Caco-2 (cell line): ENCODE measurements at regions not wholly inside any gene's neighbourhood (a gene's known extent, or its start where the extent isn't known, plus 50 kb on each side); places are given as distances from the start of the nearest gene placed in this dataset.

Experiments used
- BruUV-seq: library from RNA; stranded (reverse); fragments of 400-500 nt; replicated peaks from 2 replicates; lab custom pipeline; 2021; lab: Mats Ljungman, UMichigan
- CTCF ChIA-PET: fragments of 300-600 bp; sonication (Branson Sonifier 250); formaldehyde crosslinking; loops from one replicate; lab custom pipeline; 2022; ENCODE audit warnings: antibody characterized with exemption; lab: Charles Lee
- POLR2A ChIA-PET: fragments of 300-600 bp; sonication (Branson Sonifier 250); formaldehyde crosslinking; loops from one replicate; lab custom pipeline; 2022; ENCODE audit warnings: antibody characterized with exemption; lab: Charles Lee
- DNase-seq, 2 experiments: peaks; one replicate each; pipeline versions ENCODE4 v3.0.0 to v3.0.0-alpha.2; 2020 to 2022
- H3K27me3 ChIP-seq: replicated peaks from 2 replicates; pipeline ENCODE4 v1.6.0; 2011; ENCODE audit warnings: low read length; ENCODE audit not compliant: control insufficient read depth, insufficient read depth
- H3K36me3 ChIP-seq: 2 replicates; pipeline ENCODE4 v1.5.1; 2011; ENCODE audit warnings: low read length; ENCODE audit not compliant: control insufficient read depth, insufficient read depth
- H3K4me1 ChIP-seq: fragments of 250-450 bp; sonication (Bioruptor Pico); 2 replicates; pipeline ENCODE4 v1.5.1; 2020; ENCODE audit warnings: mild to moderate bottlenecking
- H3K4me3 ChIP-seq: 2 replicates; pipeline ENCODE4 v1.5.1; 2011; ENCODE audit warnings: low read depth, mild to moderate bottlenecking, control low read depth, low read length
- H3K9me3 ChIP-seq: fragments of 250-450 bp; sonication (Bioruptor Pico); 2 replicates; pipeline ENCODE4 v1.5.1; 2020; ENCODE audit warnings: mild to moderate bottlenecking, moderate library complexity
- H3K27ac Mint-ChIP-seq: one replicate; pipeline ENCODE4 v1.8.0; 2022; ENCODE audit warnings: mixed read lengths; ENCODE audit not compliant: unreplicated experiment
- H3K27me3 Mint-ChIP-seq: one replicate; pipeline ENCODE4 v1.8.0; 2022; ENCODE audit warnings: mixed read lengths; ENCODE audit not compliant: insufficient read depth, unreplicated experiment
- H3K36me3 Mint-ChIP-seq: one replicate; pipeline ENCODE4 v1.8.0; 2022; ENCODE audit warnings: mild to moderate bottlenecking, mixed read lengths; ENCODE audit not compliant: insufficient read depth, unreplicated experiment
- H3K4me1 Mint-ChIP-seq: one replicate; pipeline ENCODE4 v1.8.0; 2022; ENCODE audit warnings: low read depth, mixed read lengths; ENCODE audit not compliant: unreplicated experiment
- H3K4me3 Mint-ChIP-seq: one replicate; pipeline ENCODE4 v1.8.0; 2022; ENCODE audit warnings: mild to moderate bottlenecking, moderate library complexity, mixed read lengths; ENCODE audit not compliant: unreplicated experiment
- H3K9me3 Mint-ChIP-seq: one replicate; pipeline ENCODE4 v1.8.0; 2022; ENCODE audit warnings: mixed read lengths; ENCODE audit not compliant: unreplicated experiment
- CTCF ChIP-seq, 2 experiments: fragments of 200-600 bp in 1 of 2; IDR thresholded peaks; 1 replicate in 1 of 2; 2 replicates in 1 of 2; pipeline versions ENCODE4 v1.5.1 to v1.8.0; 2011 to 2022; ENCODE audit warnings: antibody characterized with exemption in 1 of 2, control low read depth in 1 of 2, inconsistent platforms in 1 of 2, low read depth in 1 of 2, low read length in 1 of 2, mild to moderate bottlenecking in 1 of 2, moderate library complexity in 1 of 2; ENCODE audit not compliant: insufficient read depth in 1 of 2, severe bottlenecking in 1 of 2, unreplicated experiment in 1 of 2
- intact Hi-C: fragments of 100-400 bp; cut with micrococcal nuclease; formaldehyde crosslinking; loops from one replicate; pipeline ENCODE4 v1.10.0; 2022; ENCODE audit not compliant: unreplicated experiment

- H3K27ac Mint-ChIP-seq, result no peak overlapping the region
- H3K9me3 Mint-ChIP-seq, result no peaks in the 10 kb centered on the region
Measured at GRCh38 chr13:76711550-76712182, 174.5 kb downstream of the KCTD12 start.

GRCh38 chr13:76709851-76710250, 176.4 kb downstream of the KCTD12 start:
- Mint-ChIP-seq H3K36me3 (no peaks in the 10 kb centered on the region), H3K27me3 (peaks cover 8% of the 10 kb centered on the region), H3K4me1 (no peaks in the 10 kb centered on the region), H3K9me3 (no peaks in the 10 kb centered on the region), H3K4me3 (no peak overlapping the region), H3K27ac (no peak overlapping the region)
- intact Hi-C loops, result no loop called here
- Histone ChIP-seq H3K4me1 (no peaks in the 10 kb centered on the region), H3K27me3 (no peaks in the 10 kb centered on the region), H3K36me3 (no peaks in the 10 kb centered on the region), H3K4me3 (no peak overlapping the region), H3K9me3 (no peaks in the 10 kb centered on the region)
- TF ChIP-seq CTCF (IDR thresholded peaks at IDR 0.05; ENCODE audit: insufficient read depth in 1 of 2, low read depth in 1 of 2, low read length in 1 of 2, severe bottlenecking in 1 of 2, unreplicated experiment in 1 of 2), result no peak
- CTCF ChIA-PET, result no interaction called here
- DNase-seq, result no peak
- POLR2A ChIA-PET, result no interaction called here
- no TSS peak for BruUV-seq

More at GRCh38 chr13:76711550-76712182, 174.5 kb downstream of the KCTD12 start:
- Histone ChIP-seq H3K9me3 (no peaks in the 10 kb centered on the region), H3K4me1 (no peaks in the 10 kb centered on the region), H3K27me3 (no peaks in the 10 kb centered on the region), H3K4me3 (no peak overlapping the region), H3K36me3 (no peaks in the 10 kb centered on the region)
- intact Hi-C loops, result no loop called here
- no peaks in the 10 kb centered on the region for H3K36me3 Mint-ChIP-seq
- H3K4me1 Mint-ChIP-seq, result no peaks in the 10 kb centered on the region
- BruUV-seq, result no TSS peak
- H3K27me3 Mint-ChIP-seq, result peaks cover 11% of the 10 kb centered on the region
- TF ChIP-seq CTCF (IDR thresholded peaks at IDR 0.05; ENCODE audit: insufficient read depth in 1 of 2, low read depth in 1 of 2, low read length in 1 of 2, severe bottlenecking in 1 of 2, unreplicated experiment in 1 of 2), result no peak
- ChIA-PET CTCF (no interaction called here), POLR2A (no interaction called here)
- no peak overlapping the region for H3K4me3 Mint-ChIP-seq
- no peak for DNase-seq

GRCh38 chr13:76708138-76708688, 178.0 kb downstream of the KCTD12 start:
- Histone ChIP-seq H3K4me1 (no peaks in the 10 kb centered on the region), H3K9me3 (no peaks in the 10 kb centered on the region), H3K27me3 (no peaks in the 10 kb centered on the region), H3K4me3 (no peak overlapping the region), H3K36me3 (no peaks in the 10 kb centered on the region)
- DNase-seq, result no peak
- no peak for TF ChIP-seq CTCF (IDR thresholded peaks at IDR 0.05; ENCODE audit: insufficient read depth in 1 of 2, low read depth in 1 of 2, low read length in 1 of 2, severe bottlenecking in 1 of 2, unreplicated experiment in 1 of 2)
- no peaks in the 10 kb centered on the region for H3K4me1 Mint-ChIP-seq
- peaks cover 9% of the 10 kb centered on the region for H3K27me3 Mint-ChIP-seq
- CTCF ChIA-PET, result no interaction called here
- intact Hi-C loops, result no loop called here
- no peak overlapping the region for H3K4me3 Mint-ChIP-seq
- H3K27ac Mint-ChIP-seq, result no peak overlapping the region
- POLR2A ChIA-PET, result no interaction called here
- H3K36me3 Mint-ChIP-seq, result no peaks in the 10 kb centered on the region
- no TSS peak for BruUV-seq
- H3K9me3 Mint-ChIP-seq, result no peaks in the 10 kb centered on the region
